Neural progenitor cell (in vitro differentiated cells): ENCODE measurements at regions not wholly inside any gene's neighbourhood (a gene's known extent, or its start where the extent isn't known, plus 50 kb on each side); places are given as distances from the start of the nearest gene placed in this dataset.

Experiments used
- DNase-seq: peaks from one replicate; pipeline ENCODE4 v3.0.0-alpha.2; 2016; ENCODE audit warnings: low spot score
- H2AFZ ChIP-seq: fragments of 200-600 bp; sonication (generic); replicated peaks from 2 replicates; pipeline ENCODE4 v1.6.1; 2016; ENCODE audit warnings: antibody characterized with exemption
- H3F3A ChIP-seq: fragments of 200-600 bp; sonication (generic); 2 replicates; pipeline ENCODE4 v1.6.1; 2016; ENCODE audit warnings: antibody characterized with exemption, low read depth
- H3K27ac ChIP-seq: fragments of 200-600 bp; sonication (generic); 2 replicates; pipeline ENCODE4 v1.5.1; 2016; ENCODE audit warnings: mild to moderate bottlenecking
- H3K27me3 ChIP-seq: fragments of 200-600 bp; sonication (generic); 2 replicates; pipeline ENCODE4 v1.6.1; 2016; ENCODE audit warnings: mild to moderate bottlenecking, moderate library complexity
- H3K36me3 ChIP-seq: fragments of 200-600 bp; sonication (generic); 2 replicates; pipeline ENCODE4 v1.5.1; 2016
- H3K4me1 ChIP-seq: fragments of 200-600 bp; sonication (generic); 2 replicates; pipeline ENCODE4 v1.6.1; 2016; ENCODE audit warnings: mixed run types
- H3K4me2 ChIP-seq: fragments of 200-600 bp; sonication (generic); 2 replicates; pipeline ENCODE4 v1.6.1; 2016
- H3K4me3 ChIP-seq: fragments of 200-600 bp; sonication (generic); 2 replicates; pipeline ENCODE4 v1.5.1; 2016
- H3K79me2 ChIP-seq: fragments of 200-600 bp; sonication (generic); 2 replicates; pipeline ENCODE4 v1.6.1; 2016; ENCODE audit warnings: low read depth
- H3K9ac ChIP-seq: fragments of 200-600 bp; sonication (generic); 2 replicates; pipeline ENCODE4 v1.6.1; 2016
- H3K9me3 ChIP-seq: fragments of 200-600 bp; sonication (generic); 2 replicates; pipeline ENCODE4 v1.5.1; 2016; ENCODE audit warnings: low read depth
- H4K20me1 ChIP-seq: fragments of 200-600 bp; sonication (generic); 2 replicates; pipeline ENCODE4 v1.6.1; 2016; ENCODE audit warnings: low read depth
- H3K27ac Mint-ChIP-seq: 3 replicates; pipeline ENCODE4 v1.8.0; 2021; ENCODE audit warnings: mixed read lengths
- H3K27me3 Mint-ChIP-seq: 2 replicates; pipeline ENCODE4 v1.8.0; 2022; ENCODE audit warnings: low read depth, mild to moderate bottlenecking, inconsistent platforms, moderate library complexity, mixed read lengths; ENCODE audit not compliant: insufficient read depth
- H3K36me3 Mint-ChIP-seq: 3 replicates; pipeline ENCODE4 v1.8.0; 2021; ENCODE audit warnings: mixed read lengths
- H3K4me1 Mint-ChIP-seq: 3 replicates; pipeline ENCODE4 v1.8.0; 2021; ENCODE audit warnings: mixed read lengths
- H3K4me3 Mint-ChIP-seq: 3 replicates; pipeline ENCODE4 v1.8.0; 2021; ENCODE audit warnings: mild to moderate bottlenecking, moderate library complexity, mixed read lengths
- H3K9me3 Mint-ChIP-seq: 3 replicates; pipeline ENCODE4 v1.8.0; 2020; ENCODE audit warnings: mixed read lengths
- EZH2 ChIP-seq: fragments of 200-600 bp; sonication (generic); IDR thresholded peaks from 2 replicates; pipeline ENCODE4 v1.6.1; 2017; ENCODE audit warnings: antibody characterized with exemption, mild to moderate bottlenecking, moderate library complexity
- EZH2phosphoT487 ChIP-seq: fragments of 200-600 bp; sonication (generic); IDR thresholded peaks from 2 replicates; pipeline ENCODE4 v1.6.1; 2017; ENCODE audit warnings: antibody characterized with exemption
- TF ChIP-seq, protein P1 (sequence below): fragments of 200-600 bp; sonication (generic); IDR thresholded peaks from 2 replicates; pipeline ENCODE4 v1.5.1; 2017; ENCODE audit warnings: antibody characterized with exemption, mild to moderate bottlenecking

DNA sequence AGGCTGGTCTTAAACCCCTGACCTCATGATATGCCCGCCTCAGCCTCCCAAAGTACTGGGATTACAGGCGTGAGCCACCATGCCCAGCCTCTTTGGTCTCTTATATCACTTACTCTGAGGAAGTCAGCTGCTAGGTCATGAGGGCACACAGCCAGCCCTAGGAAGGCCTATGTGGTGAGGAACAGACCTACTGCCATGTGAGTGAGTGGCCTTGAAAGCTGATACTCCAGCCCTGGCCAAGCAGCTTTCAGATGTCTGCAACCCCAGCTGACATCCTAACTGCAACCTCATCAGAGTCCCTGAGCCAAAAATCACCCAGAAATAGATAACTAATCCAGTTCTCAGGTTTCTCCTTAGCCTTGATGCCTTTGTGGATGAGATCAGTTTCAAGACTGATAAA lies 224.3 kb downstream of the EDEM1 start:
- no peak overlapping the region for H3K27ac Mint-ChIP-seq
- H3K9me3 Mint-ChIP-seq: no peaks in the 10 kb centered on the region
- Histone ChIP-seq H3K27me3 (no peaks in the 10 kb centered on the region), H3K36me3 (no peaks in the 10 kb centered on the region), H3K9ac (no peak overlapping the region), H4K20me1 (no peaks in the 10 kb centered on the region), H3F3A (no peaks in the 10 kb centered on the region), H3K4me1 (no peaks in the 10 kb centered on the region), H3K79me2 (no peaks in the 10 kb centered on the region), H2AFZ (no peak overlapping the region), H3K27ac (no peak overlapping the region), H3K4me3 (no peak overlapping the region), H3K9me3 (no peaks in the 10 kb centered on the region), H3K4me2 (no peak overlapping the region)
- H3K36me3 Mint-ChIP-seq: no peaks in the 10 kb centered on the region
- TF ChIP-seq EZH2 (no peak), EZH2phosphoT487 (no peak)
- TF ChIP-seq, protein P1, sequence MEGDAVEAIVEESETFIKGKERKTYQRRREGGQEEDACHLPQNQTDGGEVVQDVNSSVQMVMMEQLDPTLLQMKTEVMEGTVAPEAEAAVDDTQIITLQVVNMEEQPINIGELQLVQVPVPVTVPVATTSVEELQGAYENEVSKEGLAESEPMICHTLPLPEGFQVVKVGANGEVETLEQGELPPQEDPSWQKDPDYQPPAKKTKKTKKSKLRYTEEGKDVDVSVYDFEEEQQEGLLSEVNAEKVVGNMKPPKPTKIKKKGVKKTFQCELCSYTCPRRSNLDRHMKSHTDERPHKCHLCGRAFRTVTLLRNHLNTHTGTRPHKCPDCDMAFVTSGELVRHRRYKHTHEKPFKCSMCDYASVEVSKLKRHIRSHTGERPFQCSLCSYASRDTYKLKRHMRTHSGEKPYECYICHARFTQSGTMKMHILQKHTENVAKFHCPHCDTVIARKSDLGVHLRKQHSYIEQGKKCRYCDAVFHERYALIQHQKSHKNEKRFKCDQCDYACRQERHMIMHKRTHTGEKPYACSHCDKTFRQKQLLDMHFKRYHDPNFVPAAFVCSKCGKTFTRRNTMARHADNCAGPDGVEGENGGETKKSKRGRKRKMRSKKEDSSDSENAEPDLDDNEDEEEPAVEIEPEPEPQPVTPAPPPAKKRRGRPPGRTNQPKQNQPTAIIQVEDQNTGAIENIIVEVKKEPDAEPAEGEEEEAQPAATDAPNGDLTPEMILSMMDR: no peak
- H3K4me3 Mint-ChIP-seq: no peak overlapping the region
- no peaks in the 10 kb centered on the region for H3K27me3 Mint-ChIP-seq
- no peaks in the 10 kb centered on the region for H3K4me1 Mint-ChIP-seq
- DNase-seq: no peak

DNA sequence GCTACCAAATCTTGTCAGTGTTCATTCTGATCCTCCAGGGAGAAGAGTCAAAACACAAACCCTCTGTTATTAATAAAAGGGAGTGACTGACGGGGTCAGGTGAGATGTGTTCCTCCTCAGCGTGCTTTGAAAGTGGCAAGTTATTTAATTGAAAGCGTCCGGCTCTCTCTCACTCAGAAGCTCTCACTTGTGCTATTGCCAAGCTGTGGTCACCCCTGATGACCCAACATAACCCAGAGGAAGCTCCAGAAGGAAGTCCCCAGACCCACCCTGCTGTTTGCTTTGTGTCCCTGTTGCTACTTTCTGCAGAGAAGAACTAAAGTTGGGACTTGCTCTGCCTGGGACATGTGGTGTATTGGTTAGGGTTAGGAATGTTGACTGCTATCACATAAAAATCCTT lies 235.6 kb downstream of the EDEM1 start:
- Histone ChIP-seq H2AFZ (no peak overlapping the region), H4K20me1 (no peaks in the 10 kb centered on the region), H3K4me3 (no peak overlapping the region), H3K9ac (no peak overlapping the region), H3K4me1 (no peaks in the 10 kb centered on the region), H3K36me3 (no peaks in the 10 kb centered on the region), H3K27ac (no peak overlapping the region), H3K9me3 (no peaks in the 10 kb centered on the region), H3K79me2 (no peaks in the 10 kb centered on the region), H3K27me3 (no peaks in the 10 kb centered on the region), H3F3A (no peaks in the 10 kb centered on the region), H3K4me2 (no peak overlapping the region)
- Mint-ChIP-seq H3K36me3 (no peaks in the 10 kb centered on the region), H3K4me1 (peaks cover 5% of the 10 kb centered on the region), H3K27ac (no peak overlapping the region), H3K9me3 (peaks cover under 1% of the 10 kb centered on the region), H3K4me3 (no peak overlapping the region), H3K27me3 (peaks cover 4% of the 10 kb centered on the region)
- TF ChIP-seq EZH2phosphoT487 (no peak), EZH2 (no peak)
- TF ChIP-seq, protein P1: no peak
- DNase-seq: no peak

DNA sequence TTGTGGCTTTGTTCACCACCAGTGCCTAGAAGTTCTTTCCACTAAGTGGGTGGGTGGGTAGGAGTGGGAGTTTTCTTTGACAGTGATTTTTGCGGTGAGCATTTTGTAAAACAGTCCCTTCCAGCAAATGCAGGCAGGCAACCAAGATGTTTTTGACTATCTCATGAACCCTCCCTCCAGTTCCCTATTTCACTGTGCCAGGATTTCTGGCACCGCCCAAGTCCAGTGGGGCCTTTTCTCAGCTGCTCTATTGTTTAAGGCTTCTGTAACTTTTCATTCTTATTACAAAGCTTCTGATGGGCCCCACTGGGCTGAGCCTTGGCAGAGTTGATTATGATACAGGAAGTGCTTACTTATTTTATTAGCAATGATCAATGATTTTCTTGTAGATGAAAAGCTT lies 236.0 kb downstream of the EDEM1 start:
- no peak for DNase-seq
- H4K20me1 ChIP-seq: no peaks in the 10 kb centered on the region
- no peaks in the 10 kb centered on the region for H3K4me1 ChIP-seq
- H3K9me3 Mint-ChIP-seq: no peaks in the 10 kb centered on the region
- no peak for TF ChIP-seq EZH2
- TF ChIP-seq, protein P1: no peak
- no peak for TF ChIP-seq EZH2phosphoT487
- peaks cover 4% of the 10 kb centered on the region for H3K27me3 Mint-ChIP-seq
- H3K36me3 ChIP-seq: no peaks in the 10 kb centered on the region
- no peak overlapping the region for H3K4me3 Mint-ChIP-seq
- H3K27ac Mint-ChIP-seq: no peak overlapping the region
- H3K79me2 ChIP-seq: no peaks in the 10 kb centered on the region
- H3K27ac ChIP-seq: no peak overlapping the region
- no peak overlapping the region for H3K4me2 ChIP-seq
- no peaks in the 10 kb centered on the region for H3K9me3 ChIP-seq
- no peaks in the 10 kb centered on the region for H3K27me3 ChIP-seq
- H3F3A ChIP-seq: no peaks in the 10 kb centered on the region
- H2AFZ ChIP-seq: no peak overlapping the region
- H3K4me3 ChIP-seq: no peak overlapping the region
- H3K4me1 Mint-ChIP-seq: peaks cover 5% of the 10 kb centered on the region
- no peak overlapping the region for H3K9ac ChIP-seq
- H3K36me3 Mint-ChIP-seq: no peaks in the 10 kb centered on the region

DNA sequence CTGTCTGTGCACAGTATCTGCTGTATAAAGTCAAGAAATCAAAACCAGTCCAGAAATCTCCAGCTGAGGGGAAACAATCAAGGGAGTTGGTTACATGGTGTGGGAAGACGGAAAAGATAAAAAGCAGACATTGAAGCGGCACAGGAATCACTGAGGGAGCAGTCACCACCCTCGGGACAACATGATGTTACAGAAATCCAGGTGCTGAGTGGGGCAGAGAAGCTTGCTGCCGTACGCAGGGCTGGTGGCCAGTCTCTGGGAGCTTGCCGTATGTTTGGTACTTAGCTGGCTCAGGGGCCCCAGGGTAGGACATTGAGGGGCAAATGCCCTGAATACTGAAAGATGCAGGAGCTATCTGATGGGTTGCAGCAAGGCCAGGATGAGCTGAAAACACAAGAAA lies 237.9 kb downstream of the EDEM1 start:
- Histone ChIP-seq H3K9ac (no peak overlapping the region), H3K4me1 (no peaks in the 10 kb centered on the region), H3K79me2 (no peaks in the 10 kb centered on the region), H3K4me2 (no peak overlapping the region), H3K9me3 (no peaks in the 10 kb centered on the region), H3K36me3 (no peaks in the 10 kb centered on the region), H2AFZ (no peak overlapping the region), H4K20me1 (no peaks in the 10 kb centered on the region), H3K27me3 (no peaks in the 10 kb centered on the region), H3K27ac (no peak overlapping the region), H3F3A (no peaks in the 10 kb centered on the region), H3K4me3 (no peak overlapping the region)
- DNase-seq: no peak
- Mint-ChIP-seq H3K4me3 (no peak overlapping the region), H3K4me1 (peaks cover 5% of the 10 kb centered on the region), H3K36me3 (no peaks in the 10 kb centered on the region), H3K9me3 (no peaks in the 10 kb centered on the region), H3K27me3 (peaks cover 4% of the 10 kb centered on the region), H3K27ac (no peak overlapping the region)
- no peak for TF ChIP-seq EZH2
- no peak for TF ChIP-seq EZH2phosphoT487
- TF ChIP-seq, protein P1: no peak
